Tibial artery (tissue), 4 donors: ENCODE measurements at regions not wholly inside any gene's neighbourhood (a gene's known extent, or its start where the extent isn't known, plus 50 kb on each side); places are given as distances from the start of the nearest gene placed in this dataset.

Experiments used
- DNase-seq, 2 donors: peaks; one replicate each; pipeline ENCODE4 v3.0.0-alpha.2; 2019
- H3K27ac ChIP-seq, 2 donors: fragments of 200-600 bp; sonication (generic) in 1 of 2; 1 replicate in 1 of 2; 2 replicates in 1 of 2; pipeline ENCODE4 v1.5.1; 2018 to 2019; ENCODE audit warnings: mild to moderate bottlenecking in 1 of 2
- H3K27me3 ChIP-seq, 2 donors: fragments of 200-600 bp; sonication (generic) in 1 of 2; one replicate each; pipeline versions ENCODE4 v1.5.1 to v1.6.0; 2016 to 2019
- H3K36me3 ChIP-seq, 3 donors: fragments of 200-600 bp; sonication (generic) in 2 of 3; one replicate each; pipeline ENCODE4 v1.5.1; 2016 to 2019; ENCODE audit warnings: mild to moderate bottlenecking in 2 of 3
- H3K4me1 ChIP-seq, 4 donors: fragments of 200-600 bp; sonication (generic) in 2 of 4; 1 replicate in 3 of 4; 2 replicates in 1 of 4; pipeline ENCODE4 v1.5.1; 2016 to 2019
- H3K4me3 ChIP-seq, 2 donors: fragments of 200-600 bp; sonication (generic) in 1 of 2; 1 replicate in 1 of 2; 2 replicates in 1 of 2; pipeline ENCODE4 v1.5.1; 2018 to 2019; ENCODE audit warnings: mild to moderate bottlenecking in 2 of 2
- H3K9me3 ChIP-seq, 3 donors: fragments of 200-600 bp; sonication (generic) in 1 of 3; one replicate each; pipeline ENCODE4 v1.5.1; 2016 to 2019
- CTCF ChIP-seq, 2 experiments: fragments of 200-600 bp in 1 of 2; fragments of 450-650 bp in 1 of 2; IDR thresholded peaks; one replicate each; pipeline ENCODE4 v1.5.1; 2017 to 2019; ENCODE audit warnings: antibody characterized with exemption in 2 of 2, mild to moderate bottlenecking in 1 of 2, moderate library complexity in 1 of 2
- intact Hi-C: fragments of 100-400 bp; cut with DNase I; formaldehyde crosslinking; loops from one replicate; pipeline ENCODE4 v1.15.0; 2023; ENCODE audit warnings: low total_unique reads

GRCh38 chr13:34148359-34148758 is 330.4 kb downstream of the RFC3 start:
- Histone ChIP-seq H3K36me3 (no peaks in the 10 kb centered on the region), H3K4me3 (no peak overlapping the region), H3K27me3 (no peaks in the 10 kb centered on the region), H3K27ac (no peak overlapping the region), H3K4me1 (peaks cover 0 to 9% (median 2%) of the 10 kb centered on the region in 4 donors), H3K9me3 (no peaks in the 10 kb centered on the region)
- no peak for TF ChIP-seq CTCF (IDR thresholded peaks at IDR 0.05)
- intact Hi-C loops: no loop called here
- DNase-seq: no peak

GRCh38 chr13:34151885-34152284 is 333.9 kb downstream of the RFC3 start:
- no peaks in the 10 kb centered on the region for H3K36me3 ChIP-seq
- no peak for DNase-seq
- H3K9me3 ChIP-seq: no peaks in the 10 kb centered on the region
- H3K4me1 ChIP-seq: peaks cover 0 to 44% (median 15%) of the 10 kb centered on the region in 4 donors
- no peaks in the 10 kb centered on the region for H3K27me3 ChIP-seq
- H3K27ac ChIP-seq: no peak overlapping the region
- no peak overlapping the region for H3K4me3 ChIP-seq
- intact Hi-C loops: no loop called here
- no peak for TF ChIP-seq CTCF (IDR thresholded peaks at IDR 0.05)

- DNase-seq: no peak
- H3K4me1 ChIP-seq: peaks cover 0 to 49% (median 19%) of the 10 kb centered on the region in 4 donors
- H3K9me3 ChIP-seq: no peaks in the 10 kb centered on the region
- no peaks in the 10 kb centered on the region for H3K27me3 ChIP-seq
- no peak for TF ChIP-seq CTCF (IDR thresholded peaks at IDR 0.05)
- intact Hi-C loops: no loop called here
- peak overlapping the region in 1 of 2 donors; percentile 85 for H3K27ac ChIP-seq
- no peak overlapping the region for H3K4me3 ChIP-seq
- H3K36me3 ChIP-seq: no peaks in the 10 kb centered on the region
These were observed 334.5 kb downstream of the RFC3 start for GRCh38 chr13:34152409-34152808.

- no peaks in the 10 kb centered on the region for H3K27me3 ChIP-seq
- peaks cover 0 to 55% (median 21%) of the 10 kb centered on the region in 4 donors for H3K4me1 ChIP-seq
- H3K4me3 ChIP-seq: no peak overlapping the region
- no peaks in the 10 kb centered on the region for H3K36me3 ChIP-seq
- intact Hi-C loops: no loop called here
- peak overlapping the region; percentile 66 to 85 for H3K27ac ChIP-seq
- no peak for DNase-seq
- TF ChIP-seq CTCF (IDR thresholded peaks at IDR 0.05): no peak
- H3K9me3 ChIP-seq: no peaks in the 10 kb centered on the region
These were observed 335.0 kb downstream of the RFC3 start for GRCh38 chr13:34152996-34153395.

GRCh38 chr13:34153428-34154180 is 335.7 kb downstream of the RFC3 start:
- H3K27ac ChIP-seq: peak overlapping the region; percentile 66 to 85
- H3K4me1 ChIP-seq: peaks cover 0 to 56% (median 21%) of the 10 kb centered on the region in 4 donors
- H3K9me3 ChIP-seq: no peaks in the 10 kb centered on the region
- intact Hi-C loops: no loop called here
- H3K36me3 ChIP-seq: no peaks in the 10 kb centered on the region
- DNase-seq: no peak
- TF ChIP-seq CTCF (IDR thresholded peaks at IDR 0.05): no peak
- no peak overlapping the region for H3K4me3 ChIP-seq
- H3K27me3 ChIP-seq: no peaks in the 10 kb centered on the region
